AG04450 (cell line): ENCODE measurements at regions not wholly inside any gene's neighbourhood (a gene's known extent, or its start where the extent isn't known, plus 50 kb on each side); places are given as distances from the start of the nearest gene placed in this dataset.
A peak's percentile ranks its signal among the peaks of the same experiment; 100 is the strongest.

Experiments
- CTCF ChIA-PET: fragments of 300-600, 350-600 bp; formaldehyde crosslinking; extraction: SDS; loops from one replicate; lab custom pipeline; 2022; ENCODE audit warnings: antibody characterized with exemption, inconsistent platforms; lab: Charles Lee
- POLR2A ChIA-PET: fragments of 350-600 bp; formaldehyde crosslinking; extraction: SDS; loops from one replicate; lab custom pipeline; 2021; ENCODE audit warnings: antibody characterized with exemption, inconsistent platforms; lab: Yijun Ruan, JAX
- DNase-seq: peaks from one replicate; pipeline ENCODE4 v3.0.0-alpha.2; 2011; ENCODE audit warnings: low read depth, low spot score
- H3K27ac ChIP-seq: one replicate; pipeline ENCODE4 v1.5.1; 2012; ENCODE audit warnings: low read depth, low read length, control low read depth
- H3K27me3 ChIP-seq: one replicate; pipeline ENCODE4 v1.6.0; 2012; ENCODE audit warnings: low read length; ENCODE audit not compliant: control insufficient read depth, insufficient read depth
- H3K4me3 ChIP-seq: 2 replicates; pipeline ENCODE4 v1.5.1; 2011; ENCODE audit warnings: mild to moderate bottlenecking, low read depth, low read length, control low read depth
- H3K9me3 ChIP-seq: 2 replicates; pipeline ENCODE4 v1.5.1; 2012; ENCODE audit warnings: low read length; ENCODE audit not compliant: control insufficient read depth, insufficient read depth
- CTCF ChIP-seq: IDR thresholded peaks from 2 replicates; pipeline ENCODE4 v1.5.1; 2011; ENCODE audit warnings: low read depth, low read length, control low read depth, inconsistent platforms

GRCh38 chrX:40172401-40173142 is 74.8 kb upstream of the BCOR start:
- POLR2A ChIA-PET: interaction anchor here (0.7 to 1.1 kb wide), 2 partner anchors 32 to 75 kb away, joined by 3 read pairs; no protein-coding TSS in a partner anchor
- DNase-seq: no peak
- CTCF ChIA-PET: no interaction called here
- peak overlapping the region; percentile 48 for H3K4me3 ChIP-seq
- H3K9me3 ChIP-seq: no peaks in the 10 kb centered on the region; the same call in 1 of the 2 replicates
- no peak for TF ChIP-seq CTCF
- H3K27ac ChIP-seq: peak overlapping the region; percentile 39
- H3K27me3 ChIP-seq: peaks cover 2% of the 10 kb centered on the region

GRCh38 chrX:40171513-40172400 is 74.0 kb upstream of the BCOR start:
- no peak for DNase-seq
- ChIA-PET CTCF (interaction anchor here (0.6 kb wide), 1 partner anchor 19 kb away, joined by 3 read pairs; no protein-coding TSS in a partner anchor), POLR2A (interaction anchor here (0.7 to 1.1 kb wide), 2 partner anchors 31 to 75 kb away, joined by 3 read pairs; no protein-coding TSS in a partner anchor)
- Histone ChIP-seq H3K4me3 (peak overlapping the region; percentile 48), H3K9me3 (no peaks in the 10 kb centered on the region; the same call in 1 of the 2 replicates), H3K27me3 (peaks cover 2% of the 10 kb centered on the region), H3K27ac (peak overlapping the region; percentile 39)
- TF ChIP-seq CTCF: no peak

GRCh38 chrX:40170830-40171512 is 73.2 kb upstream of the BCOR start:
- Histone ChIP-seq H3K9me3 (no peaks in the 10 kb centered on the region; the same call in 1 of the 2 replicates), H3K27me3 (no peaks in the 10 kb centered on the region), H3K4me3 (no peak overlapping the region), H3K27ac (no peak overlapping the region)
- CTCF ChIA-PET: interaction anchor here (0.6 kb wide), 1 partner anchor 18 kb away, joined by 3 read pairs; no protein-coding TSS in a partner anchor
- POLR2A ChIA-PET: no interaction called here
- DNase-seq: no peak
- TF ChIP-seq CTCF: no peak

- Histone ChIP-seq H3K4me3 (no peak overlapping the region), H3K27ac (no peak overlapping the region), H3K27me3 (no peaks in the 10 kb centered on the region), H3K9me3 (no peaks in the 10 kb centered on the region; the same call in 1 of the 2 replicates)
- peak; percentile 66 for TF ChIP-seq CTCF
- DNase-seq: peak; percentile 37
- ChIA-PET POLR2A (no interaction called here), CTCF (interaction anchor here (0.7 to 1.8 kb wide), 4 partner anchors 20 to 422 kb away, joined by 3 to 6 read pairs (median 4); no protein-coding TSS in a partner anchor)
Measured at GRCh38 chrX:40169193-40170101, 71.7 kb upstream of the BCOR start.
